HL-60/S4 (cell line): ENCODE measurements at regions not wholly inside any gene's neighbourhood (a gene's known extent, or its start where the extent isn't known, plus 50 kb on each side); places are given as distances from the start of the nearest gene placed in this dataset.
"Not testable (repeated sequence)": the region's sequence is repeated elsewhere in the genome, so short reads cannot be mapped to it uniquely, and the experiment has no call there.

Source experiments
- in situ Hi-C: fragments of 300-500 bp; cut with MboI; formaldehyde crosslinking; loops from 2 replicates; pipeline ENCODE4 v1.14.3; 2022; ENCODE audit warnings: low sequenced_read_pairs

GRCh38 chr15:24139622-24140021 lies 452.5 kb upstream of the NDN start:
- in situ Hi-C loops: not testable (repeated sequence)

- in situ Hi-C loops: not testable (repeated sequence)
Observed at GRCh38 chr15:24145070-24145469, 458.0 kb upstream of the NDN start.

DNA sequence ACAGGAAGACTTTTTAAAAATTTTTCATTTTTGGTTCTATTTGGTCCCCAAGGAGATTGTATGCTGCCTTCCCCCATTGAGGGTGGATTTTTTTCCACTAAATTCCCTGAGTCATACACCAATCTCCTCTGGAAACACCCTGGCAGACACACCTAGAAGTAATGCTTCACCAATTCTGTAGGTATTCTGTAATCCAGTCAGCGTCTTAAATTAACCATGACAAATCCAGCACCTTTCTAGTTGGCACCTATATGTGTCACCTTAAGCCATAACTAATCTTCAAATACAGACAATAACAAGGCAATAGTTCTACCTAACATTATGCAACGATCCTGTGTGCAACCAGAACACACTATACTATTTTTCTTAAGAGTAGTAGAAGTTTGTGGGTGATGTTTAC lies 459.1 kb upstream of the NDN start:
- in situ Hi-C loops: no loop called here

- in situ Hi-C loops: no loop called here
Observed at GRCh38 chr15:24150542-24150941, 463.4 kb upstream of the NDN start.

- in situ Hi-C loops: not testable (repeated sequence)
Observed at GRCh38 chr15:24158306-24158705, 471.2 kb upstream of the NDN start.

- in situ Hi-C loops: not testable (repeated sequence)
Observed at GRCh38 chr15:24165512-24165911, 478.4 kb upstream of the NDN start.

GRCh38 chr15:24202297-24202696 lies 473.3 kb upstream of the NPAP1 start:
- in situ Hi-C loops: not testable (repeated sequence)

DNA sequence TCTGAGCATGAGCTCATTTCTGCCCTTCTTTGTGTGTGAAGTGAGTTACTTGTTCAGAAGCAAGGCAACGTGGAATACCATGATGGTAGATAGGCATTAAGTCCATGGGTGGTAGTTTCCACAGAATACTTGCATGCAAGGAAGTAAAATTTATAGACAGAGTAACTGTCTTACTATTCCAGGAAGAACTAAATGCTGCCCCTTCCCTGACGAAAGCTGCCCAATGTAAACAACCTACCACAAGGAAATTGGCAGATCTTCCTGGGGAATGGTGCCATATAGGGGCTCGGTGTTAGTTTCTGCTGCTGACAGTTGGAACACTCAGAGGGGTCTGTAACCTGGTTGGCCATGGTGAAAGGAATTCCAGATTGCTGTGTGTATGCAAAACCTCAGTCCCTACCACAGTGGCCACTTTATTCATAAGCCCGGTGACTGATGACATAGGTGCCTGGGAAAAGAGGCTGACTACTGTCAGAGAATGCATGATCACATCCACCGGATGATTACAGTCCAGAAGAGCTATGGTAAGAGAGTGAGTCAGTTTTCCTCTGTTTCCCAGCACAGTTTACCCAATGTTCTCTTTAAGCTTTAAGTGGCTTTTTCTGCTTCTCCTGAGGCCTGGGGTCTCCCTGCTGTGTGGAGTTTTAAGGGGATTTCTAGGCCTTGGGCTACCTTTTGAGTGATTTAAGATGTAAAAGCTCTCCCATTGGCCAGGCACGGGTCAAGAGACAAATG lies 463.7 kb upstream of the NPAP1 start:
- in situ Hi-C loops: not testable (repeated sequence)

GRCh38 chr15:24223739-24224138 lies 451.8 kb upstream of the NPAP1 start:
- in situ Hi-C loops: no loop called here

DNA sequence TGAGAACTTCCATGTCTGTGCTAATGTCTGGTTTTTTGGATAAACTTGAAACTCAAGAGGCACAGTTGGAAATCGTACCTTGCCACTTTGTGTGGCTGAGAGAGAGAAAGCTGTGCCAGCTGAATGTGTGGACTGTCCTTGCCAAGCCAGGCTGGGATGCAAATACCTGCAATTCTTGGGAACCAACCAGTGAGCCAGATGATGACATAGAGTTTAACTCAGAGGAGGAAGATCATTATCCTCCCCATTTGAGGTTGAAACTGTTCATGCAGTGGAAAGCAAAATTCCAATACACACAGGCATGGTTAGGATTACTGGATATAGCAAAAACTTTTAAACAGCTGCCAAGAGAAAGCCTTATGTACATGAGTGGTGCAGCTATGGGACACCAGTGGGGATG lies 451.4 kb upstream of the NPAP1 start:
- in situ Hi-C loops: no loop called here

- in situ Hi-C loops: not testable (repeated sequence)
Observed at GRCh38 chr15:24228922-24229321, 446.7 kb upstream of the NPAP1 start.

- in situ Hi-C loops: not testable (repeated sequence)
Observed at GRCh38 chr15:24233134-24233533, 442.4 kb upstream of the NPAP1 start.

GRCh38 chr15:24240580-24240979 lies 435.0 kb upstream of the NPAP1 start:
- in situ Hi-C loops: not testable (repeated sequence)

DNA sequence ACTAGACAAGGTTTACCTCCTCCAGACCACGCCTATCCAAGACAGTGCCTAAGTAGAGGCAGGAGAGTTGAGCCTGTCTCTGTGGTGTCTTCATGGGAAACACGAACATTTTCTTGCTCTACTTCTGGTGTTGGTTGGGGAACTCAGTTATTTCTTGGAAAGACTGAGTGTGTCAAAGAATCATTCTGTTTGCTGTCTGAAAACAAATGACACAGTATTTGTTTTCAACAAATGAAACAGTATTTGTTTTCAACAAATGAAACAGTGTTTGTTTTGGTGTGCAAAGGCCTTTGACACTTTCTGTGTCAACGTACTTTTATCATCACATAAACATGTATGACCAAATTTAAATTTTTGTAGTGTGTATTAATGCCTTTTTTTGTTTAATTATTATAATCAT lies 416.5 kb upstream of the NPAP1 start:
- in situ Hi-C loops: not testable (repeated sequence)

GRCh38 chr15:24260407-24260806 lies 415.2 kb upstream of the NPAP1 start:
- in situ Hi-C loops: not testable (repeated sequence)

DNA sequence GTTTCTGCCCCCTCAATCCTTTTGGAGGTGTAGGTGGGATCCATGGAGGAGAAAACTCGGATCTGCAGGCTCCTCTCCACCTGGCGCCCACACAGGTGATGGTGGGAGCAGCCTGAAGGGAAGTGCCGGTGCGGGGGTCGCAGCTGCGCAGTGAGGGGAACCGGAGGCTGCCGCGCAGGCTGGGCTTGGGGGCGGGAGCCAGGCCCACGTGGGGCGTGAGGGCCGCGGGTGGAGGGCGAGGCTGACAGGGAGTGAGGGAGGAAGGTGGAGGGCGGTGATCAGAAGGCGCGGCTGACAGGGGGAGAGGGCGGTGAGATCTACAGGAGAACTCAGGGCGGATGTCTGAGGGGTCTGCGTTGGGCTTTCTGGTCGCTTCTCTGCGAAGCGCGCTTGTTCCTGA lies 414.7 kb upstream of the NPAP1 start:
- in situ Hi-C loops: not testable (repeated sequence)

GRCh38 chr15:24268536-24269165 lies 406.9 kb upstream of the NPAP1 start:
- in situ Hi-C loops: not testable (repeated sequence)

DNA sequence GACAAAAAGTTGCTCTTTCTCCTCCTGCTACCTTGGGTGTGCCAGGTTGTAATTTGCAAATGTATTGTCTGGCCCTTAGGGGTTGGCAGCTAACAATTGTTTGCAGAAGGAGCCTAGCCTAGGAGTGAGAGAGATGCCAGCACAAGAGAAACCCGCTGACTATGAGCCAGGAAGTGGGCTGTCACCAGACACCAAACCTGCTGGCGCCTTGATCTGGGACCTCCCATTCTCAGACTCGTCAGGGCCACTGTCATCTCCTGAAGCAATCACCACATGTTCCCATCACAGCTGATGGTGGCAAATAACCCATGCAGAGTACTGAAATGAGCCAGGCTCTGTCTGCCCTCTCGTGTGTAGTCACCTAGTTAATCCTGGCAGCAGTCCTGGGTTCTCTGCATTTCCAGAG lies 406.4 kb upstream of the NPAP1 start:
- in situ Hi-C loops: no loop called here

DNA sequence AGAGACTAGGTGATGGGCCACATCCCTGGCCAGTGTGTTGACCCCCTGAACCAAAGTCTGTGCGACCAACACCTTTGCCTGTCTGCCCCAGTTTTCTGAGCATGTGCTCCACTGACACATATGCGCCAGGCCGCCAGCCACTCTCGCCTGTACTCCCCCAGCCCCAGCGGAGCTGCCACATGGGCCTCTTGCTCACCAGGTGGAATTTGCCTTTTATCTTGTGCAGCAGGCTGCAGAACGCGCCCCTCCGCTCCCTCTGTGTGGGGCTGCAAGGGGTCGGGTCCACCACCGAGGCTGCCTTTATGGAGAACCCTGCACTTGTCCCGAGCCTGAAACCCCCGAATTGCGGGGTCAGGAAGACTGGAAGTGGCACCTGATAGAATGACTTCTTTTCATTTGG lies 405.7 kb upstream of the NPAP1 start:
- in situ Hi-C loops: no loop called here

DNA sequence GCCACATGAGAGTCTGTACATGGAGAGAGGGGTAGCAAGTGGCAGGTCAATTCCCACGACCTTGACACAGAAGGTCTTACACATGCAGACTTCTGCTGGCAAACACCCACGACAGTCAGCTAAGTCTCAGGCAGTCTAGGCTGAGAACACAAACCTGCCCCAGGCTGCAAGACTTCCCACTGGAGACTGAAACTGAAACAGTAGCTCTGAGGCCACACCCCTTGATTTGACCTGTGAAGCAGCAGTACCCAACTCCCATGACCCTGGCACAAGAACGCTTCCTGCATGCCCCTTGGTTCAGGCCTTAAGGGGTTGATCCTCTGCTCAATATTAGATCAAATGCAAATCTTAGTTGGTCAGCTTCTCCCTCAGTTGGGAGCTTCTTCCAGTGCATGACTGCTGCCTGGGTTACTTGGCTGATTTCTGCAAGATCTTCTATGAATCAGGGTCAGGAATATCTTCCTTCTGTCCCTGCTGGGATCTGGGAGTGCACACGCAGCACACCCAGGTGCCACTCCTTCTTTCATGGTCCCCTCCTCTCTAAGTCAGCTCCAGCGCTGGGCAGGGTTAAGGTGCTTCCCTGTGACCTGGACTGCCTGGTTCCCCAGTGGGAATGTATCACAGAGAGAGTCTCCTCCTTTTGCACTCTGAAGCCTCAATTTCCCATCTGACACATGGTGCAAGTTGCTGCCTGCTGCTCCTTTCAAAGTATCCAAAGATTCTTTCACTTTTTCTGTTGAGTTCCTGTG lies 403.9 kb upstream of the NPAP1 start:
- in situ Hi-C loops: not testable (repeated sequence)

DNA sequence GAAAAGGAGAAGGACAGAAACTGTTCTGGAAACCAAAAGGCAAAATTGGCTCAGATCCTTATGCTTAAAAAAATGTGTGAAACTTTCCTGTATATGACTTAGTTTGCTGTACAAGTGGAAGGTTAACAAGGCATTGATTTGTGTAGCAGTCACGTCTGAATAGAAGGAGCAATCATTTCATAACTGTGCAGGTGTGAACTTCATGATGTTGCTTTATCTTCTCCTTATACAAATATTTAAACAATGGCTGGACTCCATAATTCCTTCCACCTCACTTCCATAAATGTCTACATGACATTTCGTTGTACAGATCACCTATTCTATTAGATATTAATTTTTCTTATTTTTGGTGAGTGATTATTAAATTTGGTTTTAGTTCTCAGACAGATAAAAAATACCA lies 382.7 kb upstream of the NPAP1 start:
- in situ Hi-C loops: no loop called here

GRCh38 chr15:24300804-24301368 lies 374.7 kb upstream of the NPAP1 start:
- in situ Hi-C loops: not testable (repeated sequence)
